ENCODE measurements at regions not wholly inside any gene's neighbourhood (a gene's known extent, or its start where the extent isn't known, plus 50 kb on each side); places are given as distances from the start of the nearest gene placed in this dataset.
"Not testable (repeated sequence)": the region's sequence is repeated elsewhere in the genome, so short reads cannot be mapped to it uniquely, and the experiment has no call there.

DNA sequence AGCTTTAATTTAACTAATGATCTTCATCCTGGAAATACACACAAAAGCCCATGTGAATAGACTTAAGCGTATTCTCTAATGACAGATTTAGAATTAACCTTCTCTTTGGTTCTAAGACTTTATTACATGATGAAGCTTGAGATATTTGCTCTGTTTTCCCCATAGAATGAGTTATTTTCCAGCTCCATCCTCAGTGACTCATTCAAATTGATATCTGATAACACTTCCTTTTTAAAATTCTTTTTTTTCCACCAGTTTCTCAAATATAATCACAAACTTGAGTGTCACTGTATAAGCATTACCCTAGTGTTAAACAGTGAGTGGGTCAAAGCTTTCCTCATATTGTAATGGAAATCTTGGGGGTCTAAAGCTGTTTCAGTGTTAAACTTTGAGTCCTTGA, 535.8 kb downstream of the KCNA4 start:
- DNase-seq, result no peak

DNA sequence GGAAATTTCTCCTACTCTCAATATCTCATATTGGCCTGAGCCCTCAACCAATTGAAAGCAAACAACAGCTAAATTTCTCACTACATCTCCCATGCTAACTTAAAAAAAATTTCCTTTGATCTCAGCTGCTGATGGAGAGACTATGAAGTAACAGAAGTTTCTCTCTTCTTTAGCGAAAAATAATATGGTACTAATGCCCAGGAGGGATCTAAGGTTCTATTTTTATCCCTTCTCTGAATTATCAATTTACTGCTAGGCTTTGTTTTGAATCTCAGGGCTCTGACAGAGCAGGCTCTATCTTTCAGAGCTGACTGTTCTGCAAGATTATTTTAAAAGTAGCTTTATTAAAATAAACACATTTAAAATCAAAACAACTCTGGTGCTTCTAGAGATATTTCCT, 558.6 kb downstream of the KCNA4 start:
- DNase-seq, result no peak

DNA sequence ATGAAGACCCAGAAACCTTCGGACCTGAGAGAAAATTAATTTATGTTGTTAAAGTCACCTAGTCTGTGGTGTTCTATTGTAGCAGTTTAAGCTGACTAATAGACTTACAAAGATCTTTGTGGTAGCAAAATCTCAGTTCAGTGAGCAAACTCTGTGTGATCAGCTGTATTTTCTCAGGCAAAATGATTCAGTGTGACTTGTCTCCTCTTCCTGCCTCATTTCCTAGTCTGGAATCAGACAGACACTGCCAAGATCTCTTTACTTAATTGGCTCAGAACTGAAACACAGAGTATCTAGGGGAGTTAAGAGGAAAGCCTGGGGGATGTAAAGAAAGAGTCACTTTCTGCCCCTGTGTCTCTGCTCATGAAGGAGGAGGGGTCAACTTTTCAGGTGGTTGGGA, 564.7 kb downstream of the KCNA4 start:
- DNase-seq, result no peak

DNA sequence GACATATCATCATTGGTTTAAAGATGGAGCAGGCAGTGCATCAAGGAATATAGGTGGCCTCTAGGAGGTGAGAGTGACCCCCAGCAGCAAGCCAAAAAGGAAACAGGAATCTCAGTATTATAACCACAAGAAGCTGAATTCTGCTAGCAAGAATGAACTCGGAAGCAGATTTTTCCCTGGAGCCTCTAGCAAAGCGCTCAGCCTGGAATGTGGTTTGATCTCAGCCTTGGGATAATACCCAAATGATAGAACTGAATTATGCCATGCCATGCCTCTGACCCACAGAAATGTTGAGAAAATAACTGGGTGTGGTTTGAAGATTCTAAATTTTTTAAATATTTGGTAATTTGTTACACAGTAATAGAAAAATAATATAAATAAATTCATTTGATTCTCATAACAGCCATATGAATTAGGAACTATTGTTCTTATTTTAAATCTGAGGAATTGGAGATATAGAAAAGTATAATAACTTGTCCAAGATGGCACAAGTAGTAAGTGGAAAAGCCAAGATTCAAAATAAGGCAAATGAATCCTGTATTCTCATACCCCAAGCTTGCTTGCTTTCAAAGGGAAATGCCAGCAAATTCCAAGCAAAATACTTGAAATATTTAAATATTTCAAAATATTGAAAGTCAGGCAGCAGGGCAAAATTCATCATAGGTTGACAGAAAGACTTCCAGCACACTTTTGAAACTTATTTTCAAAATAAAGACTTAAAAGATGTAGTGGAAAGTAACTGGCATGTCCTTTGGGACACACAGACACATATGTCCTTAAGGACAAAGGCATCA, 567.4 kb downstream of the KCNA4 start:
- DNase-seq, result no peak

DNA sequence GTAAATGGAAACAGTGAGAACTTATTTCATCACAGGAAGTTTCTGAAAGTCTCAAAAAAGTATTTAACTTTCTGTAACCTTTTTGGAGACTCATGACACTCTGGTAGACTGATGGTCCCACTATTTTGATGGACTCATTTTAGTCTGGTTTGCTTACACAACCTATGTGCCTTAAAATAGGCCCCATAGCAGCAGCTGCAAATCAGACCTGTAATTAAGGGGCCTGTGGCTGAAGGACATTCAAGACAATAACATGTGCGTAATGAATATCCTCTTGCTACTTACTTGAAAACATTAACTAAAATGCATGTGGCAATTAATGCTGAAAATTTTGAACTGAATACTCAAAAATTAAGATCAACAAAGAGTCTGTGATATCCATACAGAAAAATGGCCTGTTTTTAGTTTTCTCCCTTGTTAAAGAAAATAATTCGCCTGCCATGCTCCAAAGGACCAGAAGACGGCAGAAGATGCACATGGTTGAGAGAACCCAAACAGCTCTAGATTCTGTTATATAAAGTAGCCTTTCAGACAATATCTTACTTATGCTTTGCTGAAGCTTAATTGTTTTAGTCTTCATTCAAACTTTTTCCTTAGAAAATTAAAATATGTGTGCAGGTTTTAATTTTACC, 568.5 kb downstream of the KCNA4 start:
- no peak for DNase-seq

DNA sequence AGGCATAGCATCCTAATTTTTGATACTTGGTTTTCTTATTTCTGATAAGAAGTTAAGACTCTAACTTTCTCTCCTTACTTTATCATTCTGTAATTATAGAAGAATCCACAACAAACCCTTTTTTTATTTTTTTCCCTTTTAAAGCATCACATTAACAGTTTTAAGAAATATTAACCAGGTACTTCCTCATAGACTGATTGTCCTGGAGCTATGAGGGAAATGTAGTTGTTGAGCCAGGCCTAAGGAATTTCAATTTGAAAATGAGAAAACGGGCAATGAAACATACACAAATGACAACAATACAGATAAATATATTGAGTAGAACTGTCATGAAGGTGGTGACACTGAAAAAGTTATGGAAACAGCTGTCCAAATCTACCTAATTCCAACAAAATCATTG, 569.0 kb downstream of the KCNA4 start:
- DNase-seq, result no peak

DNA sequence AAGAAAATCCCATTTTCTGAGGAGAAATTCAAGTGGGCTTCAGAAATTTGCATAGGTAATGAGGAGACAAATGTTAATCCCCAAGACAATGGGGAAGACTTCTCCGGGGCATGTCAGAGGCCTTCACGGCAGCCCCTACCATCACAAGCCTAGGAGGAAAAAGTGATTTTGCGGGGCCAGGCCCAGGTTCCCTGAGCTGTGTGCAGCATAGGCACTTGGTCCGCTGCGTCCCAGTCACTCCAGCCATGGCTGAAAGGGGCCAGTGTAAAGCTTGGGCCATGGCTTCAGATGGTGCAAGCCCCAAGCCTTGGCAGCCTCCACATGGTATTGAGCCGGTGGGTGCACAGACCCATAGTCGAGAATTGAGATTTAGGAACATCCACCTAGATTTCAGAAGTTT, 570.7 kb downstream of the KCNA4 start:
- no peak for DNase-seq

DNA sequence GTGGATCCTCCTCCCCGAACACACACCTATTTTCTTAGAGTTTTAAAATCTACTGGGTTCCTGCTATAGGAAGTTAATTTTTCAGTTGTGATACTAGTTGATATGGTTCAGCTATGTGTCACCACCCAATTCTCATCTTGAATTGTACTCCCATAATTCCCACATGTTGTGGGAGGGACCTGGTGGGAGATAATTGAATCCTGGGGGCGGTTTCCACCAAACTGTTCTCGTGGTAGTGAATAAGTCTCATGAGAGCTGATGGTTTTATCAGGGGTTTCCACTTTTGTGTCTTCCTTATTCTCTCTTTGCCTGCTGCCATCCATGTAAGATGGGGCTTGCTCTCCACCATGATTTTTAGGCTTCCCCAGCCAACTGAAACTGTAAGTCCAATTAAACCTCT, 571.6 kb downstream of the KCNA4 start:
- DNase-seq, result not testable (repeated sequence)

DNA sequence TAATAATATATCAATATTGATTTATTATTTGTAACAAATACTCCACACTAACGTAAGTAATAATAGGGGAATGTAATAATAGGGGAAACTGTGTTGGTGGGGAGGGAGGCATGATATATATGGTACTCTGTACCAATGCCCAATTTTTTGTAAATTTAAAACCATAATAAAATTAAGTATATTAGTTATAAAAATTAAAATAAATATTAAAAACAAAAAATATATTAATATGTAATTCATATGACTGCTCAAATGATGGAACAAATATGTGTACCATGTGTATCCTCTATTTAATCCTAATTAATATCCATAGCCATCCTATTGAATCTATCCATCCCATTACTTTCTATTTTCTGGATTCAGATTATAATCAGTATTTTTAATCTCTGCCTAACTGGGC, 578.0 kb downstream of the KCNA4 start:
- DNase-seq, result no peak

DNA sequence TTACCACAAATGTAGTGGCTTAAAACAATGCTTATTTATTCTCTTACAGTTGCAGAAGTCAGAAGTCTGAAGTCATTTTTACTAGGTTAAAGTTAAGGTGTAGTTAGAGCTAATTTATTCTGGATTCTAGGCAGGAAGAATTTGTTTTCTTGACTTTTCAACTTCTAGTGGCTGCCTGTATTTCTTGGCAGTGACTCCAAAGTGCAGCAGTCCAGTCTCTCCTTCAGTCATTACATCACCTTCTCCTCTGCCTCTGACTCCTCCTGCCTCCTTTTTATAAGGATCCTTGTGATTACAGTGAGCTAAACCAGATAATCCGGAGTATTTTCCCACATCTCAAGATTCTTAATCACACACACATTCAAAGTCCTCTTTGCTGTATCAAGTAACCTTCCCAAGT, 581.4 kb downstream of the KCNA4 start:
- DNase-seq, result no peak

DNA sequence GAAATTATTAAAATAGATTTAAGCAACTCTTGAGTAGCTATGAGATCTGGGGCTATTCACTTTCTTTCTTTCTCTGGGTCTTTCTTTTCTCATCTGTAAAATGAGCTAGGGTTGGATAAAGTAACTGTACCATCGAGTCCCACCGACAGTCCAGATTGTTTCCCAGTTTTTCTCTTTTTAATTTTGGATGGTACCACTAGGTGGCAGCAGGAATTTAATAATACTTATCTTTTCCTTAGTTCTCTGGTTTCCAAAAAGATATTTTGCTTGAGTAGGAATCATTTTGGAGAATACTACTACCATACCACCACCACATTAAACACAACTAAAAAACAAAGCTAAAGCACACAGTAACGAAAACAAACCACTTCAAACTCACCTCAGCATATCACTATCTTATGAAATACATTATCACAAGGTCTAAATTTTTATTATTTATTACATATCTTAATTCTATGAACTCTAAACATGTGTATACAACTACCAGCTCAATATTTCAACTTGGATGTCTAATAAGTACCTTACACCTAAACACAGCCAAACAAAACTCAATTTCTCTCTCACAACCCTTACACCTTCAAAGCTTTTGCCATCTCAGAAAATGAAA, 584.0 kb downstream of the KCNA4 start:
- DNase-seq, result peak; percentile 11

DNA sequence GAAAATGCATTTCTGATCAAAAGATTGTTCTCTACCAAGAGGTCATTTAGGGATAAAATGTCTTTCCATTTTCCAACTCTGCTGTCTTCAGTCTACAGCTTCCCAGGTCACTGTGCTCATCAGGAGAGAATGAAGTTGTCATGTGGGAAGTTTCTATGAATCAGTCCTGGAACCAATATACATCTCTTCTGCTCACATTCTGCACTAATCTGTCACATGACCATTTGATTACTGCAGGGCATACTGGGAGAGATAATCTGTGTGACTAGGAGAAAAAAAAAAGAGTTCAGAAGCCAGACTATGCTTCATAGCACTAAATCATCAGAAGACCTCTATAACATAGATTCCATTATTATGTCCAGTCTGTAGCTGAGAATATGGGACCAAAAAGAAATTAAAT, 611.5 kb downstream of the KCNA4 start:
- no peak for DNase-seq

DNA sequence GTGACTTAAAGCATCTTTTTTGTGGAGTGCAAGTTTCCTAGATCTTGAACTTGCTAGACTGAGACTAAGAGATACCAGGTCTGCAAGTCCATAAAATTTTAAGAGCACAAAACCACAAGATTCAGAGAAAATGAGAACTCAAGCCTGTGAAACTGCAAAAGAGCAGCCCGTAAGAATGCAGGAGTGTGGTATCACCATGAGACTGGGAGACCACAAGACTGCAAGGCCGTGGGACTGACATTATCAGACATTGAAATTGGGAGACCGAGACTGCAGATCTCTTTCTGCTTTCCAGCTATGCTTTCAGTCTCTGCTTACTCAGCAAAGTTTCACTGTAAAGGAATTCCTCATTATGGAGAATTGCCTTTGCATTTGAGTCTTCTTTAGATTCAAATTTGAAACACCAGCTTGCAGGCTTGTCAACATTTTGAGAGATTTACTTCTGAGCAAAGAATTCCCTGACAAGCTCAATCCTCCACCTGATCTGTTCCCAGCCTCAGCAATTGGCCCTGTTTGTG, 621.2 kb downstream of the KCNA4 start:
- DNase-seq, result no peak

DNA sequence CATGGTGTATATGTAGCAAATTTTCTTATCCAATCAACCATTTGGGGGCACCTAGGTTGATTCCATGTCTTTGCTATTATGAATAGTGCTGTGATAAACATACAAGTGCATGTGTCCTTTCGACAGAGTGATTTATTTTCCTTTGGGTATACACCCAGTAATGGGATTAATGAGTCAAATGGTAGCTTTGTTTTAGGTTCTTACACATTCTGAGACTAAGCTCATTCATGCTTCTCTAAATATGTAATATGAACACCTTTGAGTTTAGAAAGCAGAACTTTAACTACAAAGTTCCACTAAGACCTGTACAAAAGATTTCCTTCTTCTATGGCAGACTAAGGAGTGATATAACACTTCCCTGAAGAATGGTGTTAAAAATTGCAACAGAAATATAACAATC, 627.0 kb downstream of the KCNA4 start:
- no peak for DNase-seq

DNA sequence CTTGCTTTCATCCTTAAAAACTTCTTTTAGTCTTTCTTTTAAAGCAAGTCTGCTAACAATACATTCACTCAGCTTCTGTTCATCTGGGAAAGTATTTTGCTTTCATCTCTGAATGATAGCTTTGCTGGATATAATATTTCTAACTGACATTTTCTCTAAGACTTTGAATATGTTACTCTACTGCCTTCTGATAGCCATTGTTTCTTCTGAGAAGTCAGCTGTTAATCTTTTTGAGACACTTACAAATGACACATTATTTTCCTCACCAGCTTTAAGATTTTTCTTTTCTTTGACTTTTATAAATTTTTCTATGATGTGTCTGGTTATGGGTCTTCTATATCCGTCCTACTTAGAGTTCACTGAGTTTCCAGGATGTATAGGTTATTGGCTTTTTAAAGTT, 643.1 kb downstream of the KCNA4 start:
- DNase-seq, result no peak

DNA sequence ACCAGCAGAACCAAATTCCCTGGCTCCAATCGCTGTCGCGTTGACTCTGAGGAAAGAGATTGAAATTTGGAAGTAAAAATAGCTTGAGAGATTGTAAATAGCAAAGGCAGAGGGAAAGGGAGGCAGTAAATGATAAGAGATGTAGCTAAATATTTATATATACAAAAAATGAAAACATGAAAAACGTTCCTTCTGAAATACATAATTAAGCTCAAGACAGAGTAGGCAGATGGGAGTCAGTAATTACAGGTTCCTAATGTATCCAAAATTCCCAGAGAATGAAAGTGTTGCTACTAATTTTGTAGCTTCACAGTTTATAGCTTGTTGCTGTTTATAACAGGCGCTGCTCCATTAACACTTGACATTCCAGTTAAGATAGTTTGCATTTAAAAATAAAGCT, 648.7 kb downstream of the KCNA4 start:
- no peak for DNase-seq

DNA sequence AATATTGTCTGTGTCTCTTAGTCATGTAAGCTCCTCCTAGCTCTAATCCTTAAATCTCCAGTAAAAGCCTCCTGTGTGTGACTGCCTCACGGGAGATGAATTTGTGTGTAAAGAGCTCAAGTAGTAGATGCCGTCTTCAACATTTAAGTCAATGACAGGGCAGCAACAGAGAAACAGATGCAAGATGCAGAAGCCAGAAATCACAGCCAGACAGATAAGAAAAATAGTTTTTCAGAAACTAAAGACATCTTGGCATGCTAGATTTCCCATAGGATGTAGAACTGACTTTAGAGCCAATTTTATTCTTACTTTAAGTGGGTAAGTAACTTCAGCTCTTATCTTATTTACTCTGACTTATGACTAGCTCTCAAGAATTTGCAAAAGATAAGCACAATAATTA, 652.8 kb downstream of the KCNA4 start:
- DNase-seq, result no peak

DNA sequence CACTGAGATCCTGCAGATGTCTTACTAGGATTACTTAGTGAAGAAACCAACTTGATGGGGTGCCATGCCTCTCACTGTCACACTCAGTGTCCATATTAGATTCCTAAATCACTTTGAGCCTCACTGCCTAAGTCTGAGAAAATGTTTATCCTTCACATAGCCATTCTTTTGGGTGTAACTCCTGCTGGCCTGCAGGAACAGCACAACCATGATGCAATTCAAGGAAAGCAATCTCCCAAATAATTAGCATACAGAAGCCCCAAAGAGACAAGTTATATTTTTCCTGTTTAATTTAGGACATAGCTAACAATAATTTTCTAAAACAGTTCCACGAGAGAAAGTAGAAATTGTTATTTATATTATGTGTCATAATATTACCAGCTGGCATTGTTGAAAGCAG, 655.5 kb downstream of the KCNA4 start:
- no peak for DNase-seq

DNA sequence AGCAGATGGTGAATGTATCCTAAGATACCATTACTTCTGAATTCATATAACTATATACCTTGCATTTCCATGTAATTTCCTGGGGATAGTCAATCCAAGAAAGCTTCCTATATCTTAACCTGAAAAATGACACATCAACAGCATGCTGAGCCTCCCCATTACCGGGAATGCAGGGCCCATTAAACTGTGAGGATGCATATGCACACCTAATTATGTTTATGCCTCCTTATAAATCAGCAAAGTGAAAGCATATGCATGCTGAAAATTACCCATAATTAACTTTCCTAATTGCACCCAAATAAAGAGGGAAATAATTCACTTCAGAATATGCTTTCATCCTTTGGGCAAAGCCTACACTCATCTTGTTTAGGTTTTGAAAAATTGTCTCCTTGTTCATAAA, 663.0 kb downstream of the KCNA4 start:
- DNase-seq, result no peak

DNA sequence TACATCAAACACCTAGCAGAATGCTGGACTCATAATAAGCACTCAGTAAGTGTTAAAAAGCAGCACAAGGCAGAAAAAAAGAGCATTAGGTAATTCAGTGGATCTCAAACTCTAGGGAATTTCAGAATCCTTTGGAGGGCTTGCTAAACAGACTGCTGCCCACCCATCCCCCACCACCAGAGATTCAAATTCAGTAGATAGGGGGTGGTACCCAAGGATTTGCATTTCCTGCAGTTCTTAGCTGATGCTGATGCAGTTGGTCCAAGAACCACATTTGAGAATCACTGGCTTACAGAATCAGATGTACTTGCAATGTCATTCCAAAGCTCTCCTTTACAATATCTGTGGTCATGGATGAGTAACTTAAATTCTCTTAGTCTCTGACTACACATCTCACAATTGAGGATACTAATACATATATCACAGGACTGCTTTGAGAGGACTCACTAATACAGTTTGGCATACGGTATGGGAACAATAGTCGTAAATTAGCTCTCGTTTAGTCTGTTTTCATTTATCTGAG, 664.5 kb downstream of the KCNA4 start:
- DNase-seq, result no peak

DNA sequence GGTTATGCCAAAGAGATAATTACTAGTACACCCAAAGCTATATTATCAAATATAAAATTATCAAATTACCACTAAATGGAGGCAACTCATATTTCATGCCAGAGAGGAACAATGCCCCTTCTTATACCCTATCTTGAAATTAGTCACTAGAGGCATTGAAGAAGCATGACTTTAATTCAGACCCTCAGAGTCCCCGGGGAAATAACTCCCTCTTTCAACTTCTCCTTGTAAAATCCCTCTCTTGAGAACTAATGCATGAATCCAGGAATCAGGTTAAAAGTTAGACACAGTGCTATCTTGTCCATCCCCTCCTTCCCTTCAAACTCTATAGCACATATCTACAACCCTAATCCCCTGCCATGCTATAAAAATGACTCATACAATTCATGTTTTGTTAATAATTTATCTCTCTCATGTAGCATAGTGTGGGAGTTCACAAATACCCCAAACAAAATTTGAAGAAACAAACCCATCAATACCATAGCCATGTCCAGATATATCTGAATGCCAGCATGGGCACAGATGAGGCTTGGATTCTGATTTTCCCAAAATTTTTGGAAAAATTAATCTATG, 665.4 kb downstream of the KCNA4 start:
- no peak for DNase-seq

DNA sequence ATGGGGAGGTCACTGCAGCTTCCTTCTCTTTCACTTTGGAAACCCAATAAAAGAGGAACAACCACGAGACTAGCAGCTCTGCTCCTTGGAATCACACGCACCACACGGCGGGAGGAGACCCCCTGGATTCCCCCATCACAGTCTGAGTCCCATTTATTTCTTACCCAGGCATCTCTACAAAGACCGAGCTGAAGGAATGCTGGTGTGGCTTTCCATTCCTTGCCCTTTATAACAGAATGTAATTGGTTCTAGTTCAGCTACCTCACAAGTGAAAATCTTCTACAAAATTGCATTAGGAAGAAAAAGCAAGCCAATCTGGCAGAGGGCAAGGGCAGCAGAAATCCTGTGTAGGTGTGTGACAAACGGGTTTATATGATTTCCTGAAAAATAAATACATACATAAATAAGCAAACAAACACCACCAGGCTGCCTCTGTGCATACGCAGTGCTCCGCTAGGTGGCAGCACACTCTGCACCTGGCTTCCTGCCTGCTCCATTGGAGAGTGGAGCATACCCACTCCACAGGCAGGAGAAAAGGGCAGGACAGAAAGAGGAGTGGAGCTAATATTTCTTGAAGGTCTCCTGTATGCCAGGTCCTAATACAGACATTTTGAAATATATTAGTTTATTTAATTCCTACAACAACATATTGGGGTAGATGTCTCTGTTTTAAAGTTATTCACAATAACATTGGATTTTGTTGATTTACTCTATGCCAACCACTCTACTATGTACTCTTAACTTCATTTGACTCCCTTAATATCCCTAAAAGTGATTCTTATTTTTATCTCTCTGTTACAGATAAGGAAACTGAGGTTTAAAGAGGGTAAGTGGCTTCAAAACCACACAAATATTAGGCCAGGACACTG, 673.1 kb downstream of the KCNA4 start:
- DNase-seq, result peak; percentile 27
